B cell (primary cell): ENCODE measurements at regions not wholly inside any gene's neighbourhood (a gene's known extent, or its start where the extent isn't known, plus 50 kb on each side); places are given as distances from the start of the nearest gene placed in this dataset.

Source experiments
- ATAC-seq: fragments of 200-7000 bp; cut with Tn5 transposase; one replicate; pipeline ENCODE4 v1.10.0; 2021; ENCODE audit warnings: low read depth, mild to moderate bottlenecking, moderate number of reproducible peaks, moderate library complexity
- CTCF ChIA-PET: fragments of 350-600 bp; sonication (Branson Sonifier 250); formaldehyde crosslinking; loops from one replicate; lab custom pipeline; 2021; ENCODE audit warnings: antibody characterized with exemption, inconsistent platforms; lab: Charles Lee
- POLR2A ChIA-PET: fragments of 350-600 bp; sonication (Branson Sonifier 250); formaldehyde crosslinking; loops from one replicate; lab custom pipeline; 2021; ENCODE audit warnings: antibody characterized with exemption; lab: Charles Lee
- DNase-seq: peaks from one replicate; pipeline ENCODE4 v3.0.0; 2013
- H2AFZ ChIP-seq: 2 replicates; pipeline ENCODE4 v1.6.1; 2012; ENCODE audit warnings: mild to moderate bottlenecking, low read depth, low read length; ENCODE audit not compliant: insufficient read depth, poor library complexity, severe bottlenecking
- H3K27ac ChIP-seq, 2 donors: 1 replicate in 1 of 2; 2 replicates in 1 of 2; pipeline ENCODE4 v1.5.1; 2012 to 2013; ENCODE audit warnings: low read length in 2 of 2, mild to moderate bottlenecking in 2 of 2, moderate library complexity in 1 of 2
- H3K27me3 ChIP-seq, 4 experiments: fragments of 200-600 bp in 1 of 4; sonication (generic) in 1 of 4; replicated peaks in 1 of 4; 1 replicate in 2 of 4; 2 replicates in 2 of 4; pipeline versions ENCODE4 v1.6.1 to v1.7.0; 2013 to 2016; ENCODE audit warnings: low read length in 3 of 4, mild to moderate bottlenecking in 2 of 4, mixed read lengths in 1 of 4, moderate library complexity in 1 of 4; ENCODE audit not compliant: insufficient read depth in 4 of 4, control insufficient read depth in 3 of 4; ENCODE audit errors: control extremely low read depth in 1 of 4
- H3K36me3 ChIP-seq, 2 experiments: replicated peaks in 1 of 2; 1 replicate in 1 of 2; 2 replicates in 1 of 2; pipeline versions ENCODE4 v1.6.1 to v1.7.1; 2013; ENCODE audit warnings: low read length in 1 of 2; ENCODE audit not compliant: insufficient read depth in 2 of 2, control insufficient read depth in 1 of 2; ENCODE audit errors: control extremely low read depth in 1 of 2, extremely low read depth in 1 of 2
- H3K4me1 ChIP-seq, 2 donors: fragments of 200-600 bp in 1 of 2; sonication (generic) in 1 of 2; 1 replicate in 1 of 2; 2 replicates in 1 of 2; pipeline versions ENCODE4 v1.5.1 to v1.6.1; 2013 to 2017; ENCODE audit warnings: low read length in 2 of 2; ENCODE audit not compliant: control insufficient read depth in 2 of 2, insufficient read depth in 2 of 2
- H3K4me2 ChIP-seq: replicated peaks from 2 replicates; pipeline ENCODE3; 2012; ENCODE audit warnings: mild to moderate bottlenecking, low read depth, low read length; ENCODE audit not compliant: poor library complexity, severe bottlenecking
- H3K4me3 ChIP-seq, 5 experiments: fragments of 200-600 bp in 1 of 5; sonication (generic) in 1 of 5; 1 replicate in 3 of 5; 2 replicates in 2 of 5; pipeline versions ENCODE4 v1.5.1 to v1.7.0; 2011 to 2016; ENCODE audit warnings: low read length in 4 of 5, mild to moderate bottlenecking in 4 of 5, low read depth in 2 of 5, control low read depth in 1 of 5, moderate library complexity in 1 of 5; ENCODE audit not compliant: insufficient read depth in 1 of 5; ENCODE audit errors: control extremely low read depth in 1 of 5, extremely low read depth in 1 of 5
- H3K79me2 ChIP-seq: fragments of 200-600 bp; sonication (generic); one replicate; pipeline ENCODE4 v1.6.0; 2016; ENCODE audit warnings: low read length; ENCODE audit not compliant: control insufficient read depth, insufficient read depth
- H3K9ac ChIP-seq: fragments of 200-600 bp; sonication (generic); 2 replicates; pipeline ENCODE4 v1.6.1; 2017; ENCODE audit warnings: mild to moderate bottlenecking, low read length, moderate library complexity
- H3K9me3 ChIP-seq, 3 donors: one replicate each; pipeline versions ENCODE4 v1.6.1 to v1.7.1; 2013; ENCODE audit warnings: low read length in 2 of 3; ENCODE audit not compliant: control insufficient read depth in 2 of 3, insufficient read depth in 1 of 3; ENCODE audit errors: control extremely low read depth in 1 of 3
- H4K20me1 ChIP-seq: 2 replicates; pipeline ENCODE4 v1.6.0; 2012; ENCODE audit warnings: mild to moderate bottlenecking, low read length; ENCODE audit not compliant: insufficient read depth, control insufficient read depth, poor library complexity, severe bottlenecking
- H3K27ac Mint-ChIP-seq: one replicate; pipeline ENCODE4 v1.8.0; 2021; ENCODE audit warnings: mixed read lengths
- H3K27me3 Mint-ChIP-seq: one replicate; pipeline ENCODE4 v1.8.0; 2021; ENCODE audit warnings: mixed read lengths
- H3K4me1 Mint-ChIP-seq: one replicate; pipeline ENCODE4 v1.8.0; 2021; ENCODE audit warnings: mixed read lengths
- H3K4me3 Mint-ChIP-seq: one replicate; pipeline ENCODE4 v1.8.0; 2021; ENCODE audit warnings: mixed read lengths
- H3K9me3 Mint-ChIP-seq: one replicate; pipeline ENCODE4 v1.8.0; 2022; ENCODE audit warnings: mixed read lengths; ENCODE audit not compliant: insufficient read depth
- EZH2 ChIP-seq: IDR thresholded peaks from 2 replicates; pipeline ENCODE4 v1.6.1; 2012; ENCODE audit warnings: borderline replicate concordance, low read depth, mild to moderate bottlenecking, moderate library complexity, low read length; ENCODE audit not compliant: insufficient read depth, poor library complexity, severe bottlenecking
- WGBS: methylation state at CpG from one replicate; pipeline ENCODE4 v1.1.5; 2013; ENCODE audit warnings: missing lambda C conversion rate; ENCODE audit not compliant: insufficient coverage; 5-methylcytosine and 5-hydroxymethylcytosine counted together
- intact Hi-C: fragments of 100-400 bp; cut with micrococcal nuclease; formaldehyde crosslinking; loops from one replicate; pipeline ENCODE4 v1.10.0; 2022
- TF ChIP-seq, protein P1 (sequence below): fragments of 200-600 bp; IDR thresholded peaks from one replicate; pipeline ENCODE4 v1.8.0; 2022; ENCODE audit warnings: antibody characterized with exemption, mild to moderate bottlenecking

DNA sequence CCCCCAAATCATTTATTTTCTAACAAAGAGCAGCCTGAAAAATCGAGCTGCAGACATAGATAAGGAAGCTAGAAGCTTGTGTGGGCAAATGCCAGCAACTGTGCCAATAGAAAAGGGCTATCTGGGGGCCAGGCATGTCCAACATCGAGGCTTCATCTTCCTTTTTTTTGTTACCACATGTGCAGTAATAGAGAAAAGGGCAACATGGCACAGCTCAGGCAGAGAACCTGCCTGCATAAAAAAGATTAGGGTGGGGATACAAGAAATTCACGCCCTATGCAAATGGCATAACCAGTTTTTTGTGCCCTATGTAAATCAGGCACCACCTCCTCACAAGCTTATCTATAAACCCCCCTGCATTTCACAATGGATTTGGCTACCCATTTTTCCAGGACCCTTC lies 60.4 kb upstream of the ABCC4 start:
- no peak for TF ChIP-seq EZH2
- TF ChIP-seq, protein P1, sequence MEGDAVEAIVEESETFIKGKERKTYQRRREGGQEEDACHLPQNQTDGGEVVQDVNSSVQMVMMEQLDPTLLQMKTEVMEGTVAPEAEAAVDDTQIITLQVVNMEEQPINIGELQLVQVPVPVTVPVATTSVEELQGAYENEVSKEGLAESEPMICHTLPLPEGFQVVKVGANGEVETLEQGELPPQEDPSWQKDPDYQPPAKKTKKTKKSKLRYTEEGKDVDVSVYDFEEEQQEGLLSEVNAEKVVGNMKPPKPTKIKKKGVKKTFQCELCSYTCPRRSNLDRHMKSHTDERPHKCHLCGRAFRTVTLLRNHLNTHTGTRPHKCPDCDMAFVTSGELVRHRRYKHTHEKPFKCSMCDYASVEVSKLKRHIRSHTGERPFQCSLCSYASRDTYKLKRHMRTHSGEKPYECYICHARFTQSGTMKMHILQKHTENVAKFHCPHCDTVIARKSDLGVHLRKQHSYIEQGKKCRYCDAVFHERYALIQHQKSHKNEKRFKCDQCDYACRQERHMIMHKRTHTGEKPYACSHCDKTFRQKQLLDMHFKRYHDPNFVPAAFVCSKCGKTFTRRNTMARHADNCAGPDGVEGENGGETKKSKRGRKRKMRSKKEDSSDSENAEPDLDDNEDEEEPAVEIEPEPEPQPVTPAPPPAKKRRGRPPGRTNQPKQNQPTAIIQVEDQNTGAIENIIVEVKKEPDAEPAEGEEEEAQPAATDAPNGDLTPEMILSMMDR = no peak
- Histone ChIP-seq H2AFZ (no peak overlapping the region), H3K4me3 (no peak overlapping the region), H3K36me3 (no peaks in the 10 kb centered on the region), H3K27ac (no peak overlapping the region), H3K27me3 (peaks cover 0 to 4% (median 0%) of the 10 kb centered on the region in 4 experiments), H3K79me2 (no peaks in the 10 kb centered on the region), H4K20me1 (no peaks in the 10 kb centered on the region), H3K4me2 (no peak overlapping the region), H3K4me1 (no peaks in the 10 kb centered on the region), H3K9ac (no peak overlapping the region), H3K9me3 (peaks cover 0 to 8% (median 0%) of the 10 kb centered on the region in 3 donors)
- Mint-ChIP-seq H3K9me3 (no peaks in the 10 kb centered on the region), H3K27me3 (peaks cover 19% of the 10 kb centered on the region), H3K27ac (no peak overlapping the region), H3K4me3 (no peak overlapping the region), H3K4me1 (no peaks in the 10 kb centered on the region)
- ChIA-PET POLR2A (no interaction called here), CTCF (interaction anchor here (0.6 kb wide), 1 partner anchor 19 kb away, joined by 5 read pairs; no protein-coding TSS in a partner anchor)
- intact Hi-C loops = no loop called here
- no peak for DNase-seq
- 44% methylated on average over 2 of the region's 3 CpGs for WGBS
- no peak for ATAC-seq

DNA sequence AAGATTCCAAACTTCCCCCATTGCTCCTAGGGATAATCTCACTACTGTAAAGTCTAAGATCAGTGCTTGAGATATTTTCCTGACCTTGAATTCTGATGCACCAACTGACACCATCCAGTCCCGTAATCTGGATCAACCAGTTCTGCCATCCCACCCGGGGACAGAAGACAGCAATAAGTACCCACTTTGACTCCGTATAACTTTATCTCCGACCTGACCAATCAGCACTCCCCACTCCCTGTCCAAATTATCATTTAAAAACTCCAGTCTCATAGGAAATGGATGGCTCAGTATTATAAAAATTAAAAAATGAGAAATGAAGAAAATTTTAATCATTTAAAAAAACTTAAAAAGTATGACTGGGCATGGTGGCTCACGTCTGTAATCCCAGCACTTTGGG lies 61.4 kb upstream of the ABCC4 start:
- H4K20me1 ChIP-seq = no peaks in the 10 kb centered on the region
- H3K4me3 ChIP-seq = no peak overlapping the region
- CTCF ChIA-PET = no interaction called here
- H3K27me3 ChIP-seq = peaks cover 0 to 4% (median 0%) of the 10 kb centered on the region in 4 experiments
- WGBS = 100% methylated on average over 2 of the region's 5 CpGs
- no peaks in the 10 kb centered on the region for H3K36me3 ChIP-seq
- Mint-ChIP-seq H3K9me3 (no peaks in the 10 kb centered on the region), H3K27me3 (peaks cover 16% of the 10 kb centered on the region), H3K4me3 (no peak overlapping the region), H3K27ac (no peak overlapping the region), H3K4me1 (no peaks in the 10 kb centered on the region)
- H3K9ac ChIP-seq = no peak overlapping the region
- peaks cover 0 to 8% (median 0%) of the 10 kb centered on the region in 3 donors for H3K9me3 ChIP-seq
- H3K27ac ChIP-seq = no peak overlapping the region
- POLR2A ChIA-PET = no interaction called here
- H3K79me2 ChIP-seq = no peaks in the 10 kb centered on the region
- DNase-seq (no peak), ATAC-seq (no peak)
- intact Hi-C loops = no loop called here
- H2AFZ ChIP-seq = no peak overlapping the region
- H3K4me1 ChIP-seq = no peaks in the 10 kb centered on the region
- no peak overlapping the region for H3K4me2 ChIP-seq
- TF ChIP-seq, protein P1 = no peak
- TF ChIP-seq EZH2 = no peak
